GM12872 (cell line): ENCODE measurements at regions not wholly inside any gene's neighbourhood (a gene's known extent, or its start where the extent isn't known, plus 50 kb on each side); places are given as distances from the start of the nearest gene placed in this dataset.

Experiments used
- CTCF ChIP-seq: IDR thresholded peaks from 3 replicates; pipeline ENCODE4 v1.5.1; 2011; ENCODE audit warnings: low read depth, mild to moderate bottlenecking, low read length, moderate library complexity; ENCODE audit not compliant: insufficient read depth

GRCh38 chr22:48323746-48324145, 1503.9 kb downstream of the BRD1 start:
- no peak for TF ChIP-seq CTCF

GRCh38 chr22:48322907-48323306, 1504.8 kb downstream of the BRD1 start:
- no peak for TF ChIP-seq CTCF

GRCh38 chr22:48321986-48322545, 1505.6 kb downstream of the BRD1 start:
- TF ChIP-seq CTCF = no peak

GRCh38 chr22:48320683-48321451, 1506.8 kb downstream of the BRD1 start:
- no peak for TF ChIP-seq CTCF

- no peak for TF ChIP-seq CTCF
These were observed 1507.5 kb downstream of the BRD1 start for GRCh38 chr22:48320048-48320682.

GRCh38 chr22:48319321-48320047, 1508.2 kb downstream of the BRD1 start:
- no peak for TF ChIP-seq CTCF
